Psoas muscle (tissue), 7 donors: ENCODE measurements at regions not wholly inside any gene's neighbourhood (a gene's known extent, or its start where the extent isn't known, plus 50 kb on each side); places are given as distances from the start of the nearest gene placed in this dataset.

Experiments
- ATAC-seq, 4 donors: fragments of 200-7000 bp; cut with Tn5 transposase; one replicate each; pipeline ENCODE4 v1.9.1; 2020; ENCODE audit warnings: moderate library complexity in 3 of 4, mild to moderate bottlenecking in 2 of 4
- DNase-seq, 2 donors: peaks; one replicate each; pipeline ENCODE4 v3.0.0-alpha.2; 2020
- H3K27ac ChIP-seq: fragments of 200-600 bp; one replicate; pipeline ENCODE4 v1.8.0; 2022
- H3K27me3 ChIP-seq, 3 donors: fragments of 200-600 bp in 1 of 3; one replicate each; pipeline versions ENCODE4 v1.6.1 to v1.8.0; 2013 to 2022; ENCODE audit warnings: low read length in 2 of 3, mild to moderate bottlenecking in 2 of 3, moderate library complexity in 1 of 3; ENCODE audit not compliant: insufficient read depth in 3 of 3
- H3K36me3 ChIP-seq, 2 donors: fragments of 200-600 bp in 1 of 2; one replicate each; pipeline versions ENCODE4 v1.6.1 to v1.8.0; 2013 to 2022; ENCODE audit warnings: low read depth in 1 of 2, mild to moderate bottlenecking in 1 of 2, moderate library complexity in 1 of 2; ENCODE audit not compliant: insufficient read depth in 1 of 2
- H3K4me1 ChIP-seq: fragments of 200-600 bp; one replicate; pipeline ENCODE4 v1.8.0; 2022
- H3K4me3 ChIP-seq: fragments of 200-600 bp; one replicate; pipeline ENCODE4 v1.8.0; 2022; ENCODE audit warnings: mild to moderate bottlenecking
- H3K9me3 ChIP-seq: fragments of 200-600 bp; one replicate; pipeline ENCODE4 v1.8.0; 2022
- CTCF ChIP-seq: fragments of 200-600 bp; IDR thresholded peaks from one replicate; pipeline ENCODE4 v1.8.0; 2022; ENCODE audit warnings: antibody characterized with exemption
- WGBS, 3 donors: extraction: QIAGEN DNeasy Blood & Tissue Kit; methylation state at CpG; one replicate each; pipeline versions ENCODE4 v1.1.6 to v1.1.7; 2013; 5-methylcytosine and 5-hydroxymethylcytosine counted together
- intact Hi-C, 2 donors: fragments of 100-400 bp; cut with DNase I; formaldehyde crosslinking; loops; one replicate each; pipeline versions ENCODE4 v1.11.0 to v1.14.2; 2022
- donor health status: healthy with polysubstance abuse.
- donor health status: DM: no; HTN: no; CAD: no; lungs with moderate emphysema.
- donor health status: Bipolar disorder and iron deficiency.
- donor health status: healthy.
- donor health status: DM: yes; HTN: yes; CAD: no.
- donor health status: DM: no; HTN: no; CAD: no.
- donor health status: DM: yes; HTN: yes; CAD: no.

- DNase-seq: no peak
- intact Hi-C loops: no loop called here
- Histone ChIP-seq H3K27ac (no peak overlapping the region), H3K9me3 (peaks cover 14% of the 10 kb centered on the region), H3K27me3 (peaks cover 0 to 2% (median 0%) of the 10 kb centered on the region in 3 donors), H3K36me3 (no peaks in the 10 kb centered on the region), H3K4me1 (no peaks in the 10 kb centered on the region), H3K4me3 (no peak overlapping the region)
- TF ChIP-seq CTCF: no peak
- no peak for ATAC-seq
These were observed 161.7 kb downstream of the OPA1 start for GRCh38 chr3:193754719-193755118.

DNA sequence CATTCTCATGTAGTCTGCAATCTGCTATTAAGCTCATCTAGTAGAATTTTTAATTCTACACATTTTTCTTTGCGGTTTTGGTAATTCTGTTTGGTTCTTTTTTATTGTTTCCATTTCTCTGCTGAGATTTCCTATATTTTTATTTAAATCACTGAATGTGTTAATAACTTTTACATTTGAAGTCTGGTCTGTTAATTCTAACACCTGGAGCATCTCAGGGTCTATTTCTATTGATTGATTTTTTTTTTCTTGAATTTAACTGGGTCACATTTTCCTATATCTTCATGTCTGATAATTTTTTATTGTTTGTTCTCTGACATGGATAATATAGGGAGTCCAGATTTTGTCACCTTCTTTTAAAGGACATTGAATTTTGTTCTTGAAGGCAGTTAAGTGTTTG lies 163.5 kb downstream of the OPA1 start:
- intact Hi-C loops: no loop called here

DNA sequence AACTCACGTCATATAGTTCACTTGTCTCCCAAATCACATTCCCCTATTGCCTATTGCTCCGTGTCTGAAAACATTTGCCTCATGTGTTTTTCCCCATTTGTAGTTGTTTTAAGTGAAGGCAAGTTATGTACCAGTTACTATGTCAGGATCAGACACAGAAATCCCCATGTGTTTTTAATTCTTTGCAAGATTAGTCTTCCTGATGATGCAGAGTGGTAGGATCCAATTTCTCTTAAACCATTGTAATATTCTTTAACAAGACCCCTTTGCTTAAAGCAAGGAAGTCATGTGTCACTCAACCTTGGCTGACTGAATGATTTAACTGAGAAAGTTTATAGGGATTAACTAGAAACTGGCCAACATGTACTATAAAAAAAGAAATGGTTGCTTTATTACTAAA lies 164.4 kb downstream of the OPA1 start:
- DNase-seq: no peak
- WGBS, 3 donors: 71 to 74% (median 74%) methylated on average over 2 of the region's 2 CpGs

More for the DNA sequence above, 163.5 kb downstream of the OPA1 start:
- DNase-seq (no peak), ATAC-seq (no peak)
- no peak overlapping the region for H3K27ac ChIP-seq
- H3K4me3 ChIP-seq: no peak overlapping the region
- no peak for TF ChIP-seq CTCF
- no peaks in the 10 kb centered on the region for H3K4me1 ChIP-seq
- H3K36me3 ChIP-seq: no peaks in the 10 kb centered on the region
- WGBS, 3 donors: 96 to 100% (median 100%) methylated on average over 1 of the region's 1 CpG
- H3K27me3 ChIP-seq: peaks cover 0 to 2% (median 0%) of the 10 kb centered on the region in 3 donors
- peaks cover 14% of the 10 kb centered on the region for H3K9me3 ChIP-seq

GRCh38 chr3:193761969-193762368 lies 169.0 kb downstream of the OPA1 start:
- no peak overlapping the region for H3K4me3 ChIP-seq
- no peak for ATAC-seq
- intact Hi-C loops: no loop called here
- H3K36me3 ChIP-seq: no peaks in the 10 kb centered on the region
- H3K27me3 ChIP-seq: peaks cover 0 to 2% (median 0%) of the 10 kb centered on the region in 3 donors
- WGBS, 3 donors: 76 to 85% (median 76%) methylated on average over 5 of the region's 5 CpGs
- no peaks in the 10 kb centered on the region for H3K4me1 ChIP-seq
- no peak for TF ChIP-seq CTCF
- DNase-seq: no peak
- H3K27ac ChIP-seq: no peak overlapping the region
- peaks cover 5% of the 10 kb centered on the region for H3K9me3 ChIP-seq

More for the DNA sequence above, 164.4 kb downstream of the OPA1 start:
- intact Hi-C loops: no loop called here
- Histone ChIP-seq H3K27me3 (peaks cover 0 to 2% (median 0%) of the 10 kb centered on the region in 3 donors), H3K4me1 (no peaks in the 10 kb centered on the region), H3K9me3 (peaks cover 14% of the 10 kb centered on the region), H3K4me3 (no peak overlapping the region), H3K27ac (no peak overlapping the region), H3K36me3 (no peaks in the 10 kb centered on the region)
- TF ChIP-seq CTCF: no peak
- no peak for ATAC-seq

DNA sequence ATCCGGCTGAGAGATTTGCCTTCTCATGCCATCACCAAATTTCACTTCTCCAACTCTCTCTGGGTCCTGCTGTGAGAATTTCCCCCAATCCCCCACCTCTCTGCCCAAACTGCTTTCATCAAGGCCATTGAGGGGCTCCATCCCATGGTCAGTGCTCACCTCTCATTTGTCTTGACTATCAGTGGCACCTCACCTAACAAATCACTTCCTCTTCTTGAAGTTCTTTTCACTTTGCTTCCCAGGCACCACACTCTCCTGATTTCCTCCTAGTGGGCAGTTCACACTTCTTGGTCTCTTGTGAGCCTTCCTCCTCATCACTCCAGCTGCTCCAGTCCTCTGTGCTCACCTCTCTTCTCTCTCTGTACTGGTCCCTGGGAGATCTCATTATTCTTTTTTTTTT lies 169.6 kb downstream of the OPA1 start:
- 88 to 100% (median 90%) methylated on average over 1 of the region's 1 CpG for WGBS, 3 donors
- H3K9me3 ChIP-seq: no peaks in the 10 kb centered on the region
- DNase-seq (no peak), ATAC-seq (no peak)
- no peak overlapping the region for H3K4me3 ChIP-seq
- no peaks in the 10 kb centered on the region for H3K27me3 ChIP-seq
- TF ChIP-seq CTCF: no peak
- H3K4me1 ChIP-seq: no peaks in the 10 kb centered on the region
- intact Hi-C loops: no loop called here
- H3K36me3 ChIP-seq: no peaks in the 10 kb centered on the region
- H3K27ac ChIP-seq: no peak overlapping the region
